ENCODE measurements at regions not wholly inside any gene's neighbourhood (a gene's known extent, or its start where the extent isn't known, plus 50 kb on each side); places are given as distances from the start of the nearest gene placed in this dataset.

- TF ChIP-seq CTCF (IDR thresholded peaks at IDR 0.05; ENCODE audit: insufficient read depth, low read length, severe bottlenecking) = no peak
- DNase-seq (ENCODE audit: low read depth) = no peak
- Histone ChIP-seq H3K27me3 (ENCODE audit: control insufficient read depth, insufficient read depth, low read length) (no peaks in the 10 kb centered on the region), H3K36me3 (ENCODE audit: control insufficient read depth, insufficient read depth, low read length) (no peaks in the 10 kb centered on the region), H3K4me3 (ENCODE audit: low read depth, low read length) (no peak overlapping the region)
- FAIRE-seq = no peak
These were observed 470.3 kb downstream of the TBC1D22A start for GRCh38 chr22:47232753-47233152.

GRCh38 chr22:47232197-47232596, 469.7 kb downstream of the TBC1D22A start:
- Histone ChIP-seq H3K36me3 (ENCODE audit: control insufficient read depth, insufficient read depth, low read length) (no peaks in the 10 kb centered on the region), H3K4me3 (ENCODE audit: low read depth, low read length) (no peak overlapping the region), H3K27me3 (ENCODE audit: control insufficient read depth, insufficient read depth, low read length) (no peaks in the 10 kb centered on the region)
- no peak for TF ChIP-seq CTCF (IDR thresholded peaks at IDR 0.05; ENCODE audit: insufficient read depth, low read length, severe bottlenecking)
- no peak for FAIRE-seq
- DNase-seq (ENCODE audit: low read depth) = no peak

- Histone ChIP-seq H3K27me3 (ENCODE audit: control insufficient read depth, insufficient read depth, low read length) (no peaks in the 10 kb centered on the region), H3K36me3 (ENCODE audit: control insufficient read depth, insufficient read depth, low read length) (no peaks in the 10 kb centered on the region), H3K4me3 (ENCODE audit: low read depth, low read length) (no peak overlapping the region)
- FAIRE-seq = no peak
- TF ChIP-seq CTCF (IDR thresholded peaks at IDR 0.05; ENCODE audit: insufficient read depth, low read length, severe bottlenecking) = no peak
- DNase-seq (ENCODE audit: low read depth) = no peak
These were observed 469.3 kb downstream of the TBC1D22A start for GRCh38 chr22:47231759-47232158.

GRCh38 chr22:47230741-47231140, 468.3 kb downstream of the TBC1D22A start:
- Histone ChIP-seq H3K36me3 (ENCODE audit: control insufficient read depth, insufficient read depth, low read length) (no peaks in the 10 kb centered on the region), H3K4me3 (ENCODE audit: low read depth, low read length) (no peak overlapping the region), H3K27me3 (ENCODE audit: control insufficient read depth, insufficient read depth, low read length) (no peaks in the 10 kb centered on the region)
- no peak for TF ChIP-seq CTCF (IDR thresholded peaks at IDR 0.05; ENCODE audit: insufficient read depth, low read length, severe bottlenecking)
- FAIRE-seq (no peak), DNase-seq (ENCODE audit: low read depth) (no peak)

GRCh38 chr22:47230251-47230650, 467.8 kb downstream of the TBC1D22A start:
- no peak for FAIRE-seq
- H3K36me3 ChIP-seq (ENCODE audit: control insufficient read depth, insufficient read depth, low read length) = no peaks in the 10 kb centered on the region
- no peak for TF ChIP-seq CTCF (IDR thresholded peaks at IDR 0.05; ENCODE audit: insufficient read depth, low read length, severe bottlenecking)
- no peak overlapping the region for H3K4me3 ChIP-seq (ENCODE audit: low read depth, low read length)
- no peak for DNase-seq (ENCODE audit: low read depth)
- no peaks in the 10 kb centered on the region for H3K27me3 ChIP-seq (ENCODE audit: control insufficient read depth, insufficient read depth, low read length)

- no peak for TF ChIP-seq CTCF (IDR thresholded peaks at IDR 0.05; ENCODE audit: insufficient read depth, low read length, severe bottlenecking)
- no peaks in the 10 kb centered on the region for H3K36me3 ChIP-seq (ENCODE audit: control insufficient read depth, insufficient read depth, low read length)
- FAIRE-seq (no peak), DNase-seq (ENCODE audit: low read depth) (no peak)
- H3K4me3 ChIP-seq (ENCODE audit: low read depth, low read length) = no peak overlapping the region
- no peaks in the 10 kb centered on the region for H3K27me3 ChIP-seq (ENCODE audit: control insufficient read depth, insufficient read depth, low read length)
These were observed 466.3 kb downstream of the TBC1D22A start for GRCh38 chr22:47228767-47229166.

All from bronchial epithelial cell (primary cell).